ENCODE measurements at regions not wholly inside any gene's neighbourhood (a gene's known extent, or its start where the extent isn't known, plus 50 kb on each side); places are given as distances from the start of the nearest gene placed in this dataset.

- no peak for TF ChIP-seq EGR1 (IDR thresholded peaks at IDR 0.05)
- TF ChIP-seq, protein P1, sequence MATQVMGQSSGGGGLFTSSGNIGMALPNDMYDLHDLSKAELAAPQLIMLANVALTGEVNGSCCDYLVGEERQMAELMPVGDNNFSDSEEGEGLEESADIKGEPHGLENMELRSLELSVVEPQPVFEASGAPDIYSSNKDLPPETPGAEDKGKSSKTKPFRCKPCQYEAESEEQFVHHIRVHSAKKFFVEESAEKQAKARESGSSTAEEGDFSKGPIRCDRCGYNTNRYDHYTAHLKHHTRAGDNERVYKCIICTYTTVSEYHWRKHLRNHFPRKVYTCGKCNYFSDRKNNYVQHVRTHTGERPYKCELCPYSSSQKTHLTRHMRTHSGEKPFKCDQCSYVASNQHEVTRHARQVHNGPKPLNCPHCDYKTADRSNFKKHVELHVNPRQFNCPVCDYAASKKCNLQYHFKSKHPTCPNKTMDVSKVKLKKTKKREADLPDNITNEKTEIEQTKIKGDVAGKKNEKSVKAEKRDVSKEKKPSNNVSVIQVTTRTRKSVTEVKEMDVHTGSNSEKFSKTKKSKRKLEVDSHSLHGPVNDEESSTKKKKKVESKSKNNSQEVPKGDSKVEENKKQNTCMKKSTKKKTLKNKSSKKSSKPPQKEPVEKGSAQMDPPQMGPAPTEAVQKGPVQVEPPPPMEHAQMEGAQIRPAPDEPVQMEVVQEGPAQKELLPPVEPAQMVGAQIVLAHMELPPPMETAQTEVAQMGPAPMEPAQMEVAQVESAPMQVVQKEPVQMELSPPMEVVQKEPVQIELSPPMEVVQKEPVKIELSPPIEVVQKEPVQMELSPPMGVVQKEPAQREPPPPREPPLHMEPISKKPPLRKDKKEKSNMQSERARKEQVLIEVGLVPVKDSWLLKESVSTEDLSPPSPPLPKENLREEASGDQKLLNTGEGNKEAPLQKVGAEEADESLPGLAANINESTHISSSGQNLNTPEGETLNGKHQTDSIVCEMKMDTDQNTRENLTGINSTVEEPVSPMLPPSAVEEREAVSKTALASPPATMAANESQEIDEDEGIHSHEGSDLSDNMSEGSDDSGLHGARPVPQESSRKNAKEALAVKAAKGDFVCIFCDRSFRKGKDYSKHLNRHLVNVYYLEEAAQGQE (IDR thresholded peaks at IDR 0.05; ENCODE audit: low read depth) = no peak
These were observed 961.7 kb upstream of the TMEFF2 start for GRCh38 chr2:193156480-193156879.
